ENCODE measurements at regions not wholly inside any gene's neighbourhood (a gene's known extent, or its start where the extent isn't known, plus 50 kb on each side); places are given as distances from the start of the nearest gene placed in this dataset.

DNA sequence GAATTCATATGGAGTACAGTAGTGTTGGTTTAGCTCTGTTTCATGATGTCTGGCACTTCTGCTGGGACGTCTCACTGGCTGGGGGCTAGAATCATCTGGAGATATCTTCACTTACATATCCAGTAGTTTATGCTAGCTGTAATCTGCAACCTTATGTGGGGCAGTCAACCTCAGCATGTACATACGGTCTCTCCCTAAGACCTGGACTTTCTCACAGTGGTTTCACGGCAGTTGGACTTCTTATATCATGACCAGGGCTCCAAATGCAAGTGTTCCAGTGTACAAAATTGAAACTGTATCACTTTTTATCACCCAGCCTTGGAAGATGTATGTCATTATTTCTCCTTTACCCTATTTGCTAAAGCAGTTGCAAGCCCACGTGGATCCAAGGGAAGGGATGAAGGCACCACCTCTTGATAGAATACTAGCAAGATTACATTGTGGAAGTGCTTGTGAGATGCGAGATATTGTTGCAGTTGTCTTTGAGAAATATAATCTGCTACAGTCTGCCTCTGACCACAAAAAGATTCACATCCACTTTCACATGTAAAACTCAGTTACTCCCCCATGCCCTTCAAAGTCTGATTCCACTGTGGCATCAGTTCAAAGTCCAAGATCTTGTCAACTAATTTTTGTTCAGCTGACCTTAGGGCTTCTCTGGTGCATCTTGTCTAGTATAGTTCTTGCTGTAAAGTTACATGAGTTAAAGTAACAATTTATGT lies 316.6 kb upstream of the NCAM1 start:
- WGBS (ENCODE audit: low lambda C conversion rate) = 1% methylated on average over 5 of the region's 5 CpGs

More for the DNA sequence above, 316.6 kb upstream of the NCAM1 start:
- H3K79me2 ChIP-seq (ENCODE audit: insufficient read depth, low read length) = no peaks in the 10 kb centered on the region
- in situ Hi-C loops (cut with HindIII; ENCODE audit: extremely low pct_ligation_motif_present, low pct_unique_long_range_greater_than_20kb) (no loop called here), intact Hi-C loops (cut with micrococcal nuclease; ENCODE audit: unreplicated experiment) (no loop called here)
- no peak overlapping the region for H3K9ac ChIP-seq (ENCODE audit: insufficient read depth, low read depth, low read length)
- no peaks in the 10 kb centered on the region for H3K4me1 ChIP-seq (ENCODE audit: insufficient read depth, low read length)
- H4K20me1 ChIP-seq (ENCODE audit: insufficient read depth, low read length) = no peaks in the 10 kb centered on the region
- H3K9me3 ChIP-seq (ENCODE audit: low read length) = peaks cover 19% of the 10 kb centered on the region
- ChIA-PET POLR2A (no interaction called here), CTCF (ENCODE audit: low intra/inter-chr PET ratio, low total read pairs) (no interaction called here)
- BruUV-seq (replicated peaks) = no TSS peak
- no peaks in the 10 kb centered on the region for H3K36me3 ChIP-seq (replicated peaks in 1 of 2; ENCODE audit: control insufficient read depth in 1 of 2, insufficient read depth in 2 of 2, low read length in 2 of 2)
- TF ChIP-seq YEATS2 (CRISPR knock-in tag; IDR thresholded peaks at IDR 0.05; ENCODE audit: borderline replicate concordance) (no peak), SIX1 (CRISPR knock-in tag; IDR thresholded peaks at IDR 0.05; ENCODE audit: borderline replicate concordance) (no peak), GZF1 (CRISPR knock-in tag; IDR thresholded peaks at IDR 0.05) (no peak), ZNF350 (CRISPR knock-in tag; IDR thresholded peaks at IDR 0.05; ENCODE audit: borderline replicate concordance, low read depth) (no peak), MXI1 (IDR thresholded peaks at IDR 0.05; ENCODE audit: borderline replicate concordance, low read depth, low read length) (no peak), ATF7 (IDR thresholded peaks at IDR 0.05) (no peak), ATF7 (CRISPR knock-in tag; IDR thresholded peaks at IDR 0.05) (no peak), ZNF329 (CRISPR knock-in tag; IDR thresholded peaks at IDR 0.05; ENCODE audit: low read depth) (no peak)
- TF ChIP-seq, protein P1, sequence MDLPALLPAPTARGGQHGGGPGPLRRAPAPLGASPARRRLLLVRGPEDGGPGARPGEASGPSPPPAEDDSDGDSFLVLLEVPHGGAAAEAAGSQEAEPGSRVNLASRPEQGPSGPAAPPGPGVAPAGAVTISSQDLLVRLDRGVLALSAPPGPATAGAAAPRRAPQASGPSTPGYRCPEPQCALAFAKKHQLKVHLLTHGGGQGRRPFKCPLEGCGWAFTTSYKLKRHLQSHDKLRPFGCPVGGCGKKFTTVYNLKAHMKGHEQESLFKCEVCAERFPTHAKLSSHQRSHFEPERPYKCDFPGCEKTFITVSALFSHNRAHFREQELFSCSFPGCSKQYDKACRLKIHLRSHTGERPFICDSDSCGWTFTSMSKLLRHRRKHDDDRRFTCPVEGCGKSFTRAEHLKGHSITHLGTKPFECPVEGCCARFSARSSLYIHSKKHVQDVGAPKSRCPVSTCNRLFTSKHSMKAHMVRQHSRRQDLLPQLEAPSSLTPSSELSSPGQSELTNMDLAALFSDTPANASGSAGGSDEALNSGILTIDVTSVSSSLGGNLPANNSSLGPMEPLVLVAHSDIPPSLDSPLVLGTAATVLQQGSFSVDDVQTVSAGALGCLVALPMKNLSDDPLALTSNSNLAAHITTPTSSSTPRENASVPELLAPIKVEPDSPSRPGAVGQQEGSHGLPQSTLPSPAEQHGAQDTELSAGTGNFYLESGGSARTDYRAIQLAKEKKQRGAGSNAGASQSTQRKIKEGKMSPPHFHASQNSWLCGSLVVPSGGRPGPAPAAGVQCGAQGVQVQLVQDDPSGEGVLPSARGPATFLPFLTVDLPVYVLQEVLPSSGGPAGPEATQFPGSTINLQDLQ (CRISPR knock-in tag; IDR thresholded peaks at IDR 0.05) = no peak
- TF ChIP-seq, protein P2, sequence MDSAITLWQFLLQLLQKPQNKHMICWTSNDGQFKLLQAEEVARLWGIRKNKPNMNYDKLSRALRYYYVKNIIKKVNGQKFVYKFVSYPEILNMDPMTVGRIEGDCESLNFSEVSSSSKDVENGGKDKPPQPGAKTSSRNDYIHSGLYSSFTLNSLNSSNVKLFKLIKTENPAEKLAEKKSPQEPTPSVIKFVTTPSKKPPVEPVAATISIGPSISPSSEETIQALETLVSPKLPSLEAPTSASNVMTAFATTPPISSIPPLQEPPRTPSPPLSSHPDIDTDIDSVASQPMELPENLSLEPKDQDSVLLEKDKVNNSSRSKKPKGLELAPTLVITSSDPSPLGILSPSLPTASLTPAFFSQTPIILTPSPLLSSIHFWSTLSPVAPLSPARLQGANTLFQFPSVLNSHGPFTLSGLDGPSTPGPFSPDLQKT (CRISPR knock-in tag; IDR thresholded peaks at IDR 0.05; ENCODE audit: borderline replicate concordance) = no peak
- TF ChIP-seq, protein P3, sequence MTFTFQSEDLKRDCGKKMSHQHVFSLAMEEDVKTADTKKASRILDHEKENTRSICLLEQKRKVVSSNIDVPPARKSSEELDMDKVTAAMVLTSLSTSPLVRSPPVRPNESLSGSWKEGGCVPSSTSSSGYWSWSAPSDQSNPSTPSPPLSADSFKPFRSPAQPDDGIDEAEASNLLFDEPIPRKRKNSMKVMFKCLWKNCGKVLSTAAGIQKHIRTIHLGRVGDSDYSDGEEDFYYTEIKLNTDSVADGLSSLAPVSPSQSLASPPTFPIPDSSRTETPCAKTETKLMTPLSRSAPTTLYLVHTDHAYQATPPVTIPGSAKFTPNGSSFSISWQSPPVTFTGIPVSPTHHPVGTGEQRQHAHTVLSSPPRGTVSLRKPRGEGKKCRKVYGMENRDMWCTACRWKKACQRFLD (CRISPR knock-in tag; IDR thresholded peaks at IDR 0.05; ENCODE audit: borderline replicate concordance) = no peak
- H3K4me3 ChIP-seq (replicated peaks in 1 of 3; ENCODE audit: insufficient read depth in 1 of 3, low read depth in 2 of 3, low read length in 3 of 3) = no peak overlapping the region
- H3K27ac ChIP-seq (ENCODE audit: extremely low read length, insufficient read depth, low read length) = no peak overlapping the region
- no peak overlapping the region for H2AFZ ChIP-seq (ENCODE audit: low read length)
- no peaks in the 10 kb centered on the region for H3K27me3 ChIP-seq (ENCODE audit: control insufficient read depth in 1 of 2, insufficient read depth in 2 of 2, low read length in 2 of 2)
- DNase-seq (ENCODE audit: low spot score) (no peak), ATAC-seq (no peak), FAIRE-seq (no peak)
- H3K4me2 ChIP-seq (ENCODE audit: low read depth, low read length) = no peak overlapping the region

Measured in HepG2 (cell line).